ENCODE measurements at regions not wholly inside any gene's neighbourhood (a gene's known extent, or its start where the extent isn't known, plus 50 kb on each side); places are given as distances from the start of the nearest gene placed in this dataset.
"Not testable (repeated sequence)": the region's sequence is repeated elsewhere in the genome, so short reads cannot be mapped to it uniquely, and the experiment has no call there.

GRCh38 chr13:19050901-19051300, 130.7 kb downstream of the TUBA3C start:
- Histone ChIP-seq H3K27me3 (ENCODE audit: control insufficient read depth, insufficient read depth, low read length) (no peaks in the 10 kb centered on the region), H3K4me3 (ENCODE audit: low read depth in 2 of 2, low read length in 2 of 2) (no peak overlapping the region), H3K36me3 (ENCODE audit: control insufficient read depth, insufficient read depth, low read length) (no peaks in the 10 kb centered on the region), H3K4me1 (ENCODE audit: control insufficient read depth, insufficient read depth, low read length) (no peaks in the 10 kb centered on the region), H3K9me3 (ENCODE audit: control insufficient read depth, insufficient read depth, low read depth, low read length) (no peaks in the 10 kb centered on the region), H3K27ac (ENCODE audit: low read length) (no peak overlapping the region)
- DNase-seq (ENCODE audit: low read depth, low spot score) (no peak), ATAC-seq (no peak)
- intact Hi-C loops (cut with micrococcal nuclease; ENCODE audit: unreplicated experiment), result no loop called here
- POLR2A ChIA-PET, result no interaction called here
- in situ Hi-C loops (cut with HindIII; ENCODE audit: low pct_unique_long_range_greater_than_20kb, low sequenced_read_pairs), result no loop called here
- BruUV-seq (replicated peaks), result no TSS peak
- TF ChIP-seq TCF7L2 (IDR thresholded peaks at IDR 0.05; ENCODE audit: low read depth, low read length) (no peak), CTCF (IDR thresholded peaks at IDR 0.05) (no peak), SIN3A (IDR thresholded peaks at IDR 0.05; ENCODE audit: borderline replicate concordance, insufficient read depth, low read depth, low read length) (no peak), POLR2AphosphoS5 (IDR thresholded peaks at IDR 0.05; ENCODE audit: low read depth, low read length) (no peak)
- TF ChIP-seq, protein P1, sequence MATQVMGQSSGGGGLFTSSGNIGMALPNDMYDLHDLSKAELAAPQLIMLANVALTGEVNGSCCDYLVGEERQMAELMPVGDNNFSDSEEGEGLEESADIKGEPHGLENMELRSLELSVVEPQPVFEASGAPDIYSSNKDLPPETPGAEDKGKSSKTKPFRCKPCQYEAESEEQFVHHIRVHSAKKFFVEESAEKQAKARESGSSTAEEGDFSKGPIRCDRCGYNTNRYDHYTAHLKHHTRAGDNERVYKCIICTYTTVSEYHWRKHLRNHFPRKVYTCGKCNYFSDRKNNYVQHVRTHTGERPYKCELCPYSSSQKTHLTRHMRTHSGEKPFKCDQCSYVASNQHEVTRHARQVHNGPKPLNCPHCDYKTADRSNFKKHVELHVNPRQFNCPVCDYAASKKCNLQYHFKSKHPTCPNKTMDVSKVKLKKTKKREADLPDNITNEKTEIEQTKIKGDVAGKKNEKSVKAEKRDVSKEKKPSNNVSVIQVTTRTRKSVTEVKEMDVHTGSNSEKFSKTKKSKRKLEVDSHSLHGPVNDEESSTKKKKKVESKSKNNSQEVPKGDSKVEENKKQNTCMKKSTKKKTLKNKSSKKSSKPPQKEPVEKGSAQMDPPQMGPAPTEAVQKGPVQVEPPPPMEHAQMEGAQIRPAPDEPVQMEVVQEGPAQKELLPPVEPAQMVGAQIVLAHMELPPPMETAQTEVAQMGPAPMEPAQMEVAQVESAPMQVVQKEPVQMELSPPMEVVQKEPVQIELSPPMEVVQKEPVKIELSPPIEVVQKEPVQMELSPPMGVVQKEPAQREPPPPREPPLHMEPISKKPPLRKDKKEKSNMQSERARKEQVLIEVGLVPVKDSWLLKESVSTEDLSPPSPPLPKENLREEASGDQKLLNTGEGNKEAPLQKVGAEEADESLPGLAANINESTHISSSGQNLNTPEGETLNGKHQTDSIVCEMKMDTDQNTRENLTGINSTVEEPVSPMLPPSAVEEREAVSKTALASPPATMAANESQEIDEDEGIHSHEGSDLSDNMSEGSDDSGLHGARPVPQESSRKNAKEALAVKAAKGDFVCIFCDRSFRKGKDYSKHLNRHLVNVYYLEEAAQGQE (IDR thresholded peaks at IDR 0.05; ENCODE audit: insufficient read depth in 1 of 2, low read depth in 2 of 2, low read length in 1 of 2), result no peak
- CTCF ChIA-PET, result no interaction called here

DNA sequence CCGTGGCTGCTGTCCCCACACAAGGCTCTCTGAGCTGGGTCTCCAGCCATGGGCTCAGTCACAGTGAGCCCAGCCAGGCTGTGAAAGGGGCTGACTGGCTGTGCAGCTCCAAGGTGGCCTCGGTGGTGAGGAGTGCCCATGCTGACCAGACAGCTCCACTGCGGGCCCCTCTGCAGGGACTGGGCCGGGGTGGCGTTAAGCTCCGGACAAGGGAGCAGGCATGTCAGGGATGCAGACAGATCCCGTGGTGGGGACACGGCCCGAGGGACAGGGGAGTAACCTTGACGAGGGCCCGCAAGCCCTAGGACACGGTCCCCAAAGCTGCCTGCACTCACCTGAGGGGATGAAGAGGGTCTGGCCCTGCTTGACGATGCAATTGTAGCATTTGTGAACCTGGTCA, 132.0 kb downstream of the TUBA3C start:
- H3K4me3 ChIP-seq (ENCODE audit: low read depth in 2 of 2, low read length in 2 of 2); H3K36me3 ChIP-seq (ENCODE audit: control insufficient read depth, insufficient read depth, low read length); ATAC-seq; H3K4me1 ChIP-seq (ENCODE audit: control insufficient read depth, insufficient read depth, low read length); POLR2A ChIA-PET; H3K9me3 ChIP-seq (ENCODE audit: control insufficient read depth, insufficient read depth, low read depth, low read length); DNase-seq (ENCODE audit: low read depth, low spot score); intact Hi-C loops (cut with micrococcal nuclease; ENCODE audit: unreplicated experiment); H3K27me3 ChIP-seq (ENCODE audit: control insufficient read depth, insufficient read depth, low read length); in situ Hi-C loops (cut with HindIII; ENCODE audit: low pct_unique_long_range_greater_than_20kb, low sequenced_read_pairs); H3K27ac ChIP-seq (ENCODE audit: low read length); CTCF ChIA-PET; BruUV-seq (replicated peaks): not testable (repeated sequence)

DNA sequence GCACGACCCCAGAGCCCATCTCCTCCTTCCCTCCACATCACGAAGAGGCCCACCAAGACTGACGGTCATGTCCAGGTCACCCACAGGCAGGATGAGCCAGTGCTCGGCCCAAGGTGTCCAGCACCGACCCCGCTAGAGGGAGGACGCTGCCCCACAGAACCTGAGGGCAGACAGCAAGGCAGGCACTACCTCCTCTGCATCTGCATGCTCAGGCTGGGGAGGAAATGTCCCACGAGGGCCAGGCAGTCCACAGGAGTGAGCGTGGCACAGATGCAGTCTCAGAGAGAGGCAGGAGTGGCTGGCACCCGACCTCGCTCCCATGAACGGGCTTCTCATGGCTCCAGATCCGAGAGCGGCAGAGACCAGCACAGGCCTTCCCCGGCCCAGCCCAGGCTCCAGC, 133.2 kb downstream of the TUBA3C start:
- CTCF ChIA-PET, result no interaction called here
- H3K36me3 ChIP-seq (ENCODE audit: control insufficient read depth, insufficient read depth, low read length), result no peaks in the 10 kb centered on the region
- TF ChIP-seq, protein P1 (IDR thresholded peaks at IDR 0.05; ENCODE audit: insufficient read depth in 1 of 2, low read depth in 2 of 2, low read length in 1 of 2), result no peak
- TF ChIP-seq CTCF (IDR thresholded peaks at IDR 0.05) (no peak), TCF7L2 (IDR thresholded peaks at IDR 0.05; ENCODE audit: low read depth, low read length) (no peak), SIN3A (IDR thresholded peaks at IDR 0.05; ENCODE audit: borderline replicate concordance, insufficient read depth, low read depth, low read length) (no peak), POLR2AphosphoS5 (IDR thresholded peaks at IDR 0.05; ENCODE audit: low read depth, low read length) (no peak)
- ATAC-seq, result no peak
- in situ Hi-C loops (cut with HindIII; ENCODE audit: low pct_unique_long_range_greater_than_20kb, low sequenced_read_pairs) (no loop called here), intact Hi-C loops (cut with micrococcal nuclease; ENCODE audit: unreplicated experiment) (no loop called here)
- POLR2A ChIA-PET, result no interaction called here
- H3K27ac ChIP-seq (ENCODE audit: low read length), result no peak overlapping the region
- no peak overlapping the region for H3K4me3 ChIP-seq (ENCODE audit: low read depth in 2 of 2, low read length in 2 of 2)
- no peak for DNase-seq (ENCODE audit: low read depth, low spot score)
- H3K9me3 ChIP-seq (ENCODE audit: control insufficient read depth, insufficient read depth, low read depth, low read length), result no peaks in the 10 kb centered on the region
- no TSS peak for BruUV-seq (replicated peaks)
- no peaks in the 10 kb centered on the region for H3K27me3 ChIP-seq (ENCODE audit: control insufficient read depth, insufficient read depth, low read length)
- no peaks in the 10 kb centered on the region for H3K4me1 ChIP-seq (ENCODE audit: control insufficient read depth, insufficient read depth, low read length)
